Smooth muscle cell (in vitro differentiated cells): ENCODE measurements at regions not wholly inside any gene's neighbourhood (a gene's known extent, or its start where the extent isn't known, plus 50 kb on each side); places are given as distances from the start of the nearest gene placed in this dataset.

Experiments used
- DNase-seq: peaks from one replicate; lab custom pipeline; 2025; ENCODE audit not compliant: unreplicated experiment; lab: John Stamatoyannopoulos, UW
- H2AFZ ChIP-seq: fragments of 200-600 bp; sonication (generic); 2 replicates; pipeline ENCODE4 v1.6.0; 2016; ENCODE audit warnings: antibody characterized with exemption, low read depth, mild to moderate bottlenecking
- H3F3A ChIP-seq: fragments of 200-600 bp; sonication (generic); 2 replicates; pipeline ENCODE4 v1.6.0; 2017; ENCODE audit warnings: antibody characterized with exemption, low read depth
- H3K27ac ChIP-seq: fragments of 200-600 bp; sonication (generic); 2 replicates; pipeline ENCODE4 v1.5.1; 2016; ENCODE audit warnings: low read depth, mild to moderate bottlenecking
- H3K27me3 ChIP-seq: fragments of 200-600 bp; sonication (generic); 2 replicates; pipeline ENCODE4 v1.6.1; 2016; ENCODE audit warnings: low read depth, mild to moderate bottlenecking
- H3K36me3 ChIP-seq: fragments of 200-600 bp; sonication (generic); 2 replicates; pipeline ENCODE4 v1.5.1; 2016; ENCODE audit warnings: low read depth
- H3K4me1 ChIP-seq: fragments of 200-600 bp; sonication (generic); 2 replicates; pipeline ENCODE4 v1.5.1; 2016; ENCODE audit warnings: low read depth
- H3K4me2 ChIP-seq: fragments of 200-600 bp; sonication (generic); 2 replicates; pipeline ENCODE4 v1.6.0; 2016; ENCODE audit warnings: mild to moderate bottlenecking
- H3K4me3 ChIP-seq: fragments of 200-600 bp; sonication (generic); 2 replicates; pipeline ENCODE4 v1.5.1; 2016; ENCODE audit warnings: mild to moderate bottlenecking
- H3K79me2 ChIP-seq: fragments of 200-600 bp; sonication (generic); 2 replicates; pipeline ENCODE4 v1.6.0; 2016; ENCODE audit warnings: low read depth, mild to moderate bottlenecking
- H3K9ac ChIP-seq: fragments of 200-600 bp; sonication (generic); 2 replicates; pipeline ENCODE4 v1.6.0; 2016; ENCODE audit warnings: low read depth
- H3K9me3 ChIP-seq: fragments of 200-600 bp; sonication (generic); replicated peaks from 2 replicates; pipeline ENCODE4 v1.5.1; 2016; ENCODE audit warnings: low read depth
- H4K20me1 ChIP-seq: fragments of 200-600 bp; sonication (generic); 2 replicates; pipeline ENCODE4 v1.6.0; 2016; ENCODE audit warnings: low read depth
- CTCF ChIP-seq: fragments of 200-600 bp; sonication (generic); IDR thresholded peaks from 2 replicates; pipeline ENCODE4 v1.5.1; 2017; ENCODE audit warnings: borderline replicate concordance, mild to moderate bottlenecking, antibody characterized with exemption; ENCODE audit not compliant: insufficient read depth, poor library complexity, severe bottlenecking
- WGBS: methylation state at CpG from one replicate; pipeline ENCODE4 v1.1.7; 2016; ENCODE audit warnings: low lambda C conversion rate; 5-methylcytosine and 5-hydroxymethylcytosine counted together

- Histone ChIP-seq H3K27me3 (no peaks in the 10 kb centered on the region), H3K27ac (no peak overlapping the region), H3F3A (no peaks in the 10 kb centered on the region), H3K4me3 (no peak overlapping the region), H3K4me2 (no peak overlapping the region), H4K20me1 (no peaks in the 10 kb centered on the region), H2AFZ (no peak overlapping the region), H3K4me1 (no peaks in the 10 kb centered on the region), H3K9me3 (no peaks in the 10 kb centered on the region), H3K79me2 (no peaks in the 10 kb centered on the region), H3K9ac (no peak overlapping the region), H3K36me3 (no peaks in the 10 kb centered on the region)
- TF ChIP-seq CTCF: no peak
- DNase-seq: no peak
- WGBS: 92% methylated on average over 3 of the region's 3 CpGs
Observed at GRCh38 chr2:220051716-220052115, 424.3 kb downstream of the SLC4A3 start.

DNA sequence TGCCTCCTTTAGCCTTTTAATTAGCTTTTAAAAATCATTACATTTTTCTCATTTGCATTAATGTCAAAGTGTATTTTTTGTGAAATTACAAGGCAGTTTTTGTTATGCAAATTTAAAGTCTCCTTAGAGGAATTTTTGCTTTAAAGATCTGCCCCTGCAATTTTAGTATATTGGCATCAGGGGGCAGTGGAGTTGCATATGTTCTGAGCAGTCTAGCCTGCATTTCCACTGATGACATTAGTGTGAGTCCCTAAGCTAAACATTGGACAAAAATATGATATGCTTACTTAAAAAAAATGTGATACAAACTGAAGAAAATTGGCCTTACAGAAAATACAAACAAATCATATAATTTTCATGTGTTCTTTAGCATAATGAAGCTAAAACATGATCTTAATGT lies 426.5 kb downstream of the SLC4A3 start:
- Histone ChIP-seq H2AFZ (no peak overlapping the region), H3K27ac (no peak overlapping the region), H3K9me3 (no peaks in the 10 kb centered on the region), H3K79me2 (no peaks in the 10 kb centered on the region), H3K4me3 (no peak overlapping the region), H3K9ac (no peak overlapping the region), H4K20me1 (no peaks in the 10 kb centered on the region), H3K36me3 (no peaks in the 10 kb centered on the region), H3F3A (no peaks in the 10 kb centered on the region), H3K4me1 (no peaks in the 10 kb centered on the region), H3K27me3 (no peaks in the 10 kb centered on the region), H3K4me2 (no peak overlapping the region)
- DNase-seq: no peak
- no peak for TF ChIP-seq CTCF

GRCh38 chr2:220057391-220057790 lies 430.0 kb downstream of the SLC4A3 start:
- Histone ChIP-seq H3K9ac (no peak overlapping the region), H3K27me3 (no peaks in the 10 kb centered on the region), H3K9me3 (no peaks in the 10 kb centered on the region), H3K79me2 (no peaks in the 10 kb centered on the region), H3K4me1 (no peaks in the 10 kb centered on the region), H2AFZ (no peak overlapping the region), H3K4me2 (no peak overlapping the region), H3K4me3 (no peak overlapping the region), H3K27ac (no peak overlapping the region), H3F3A (no peaks in the 10 kb centered on the region), H3K36me3 (no peaks in the 10 kb centered on the region), H4K20me1 (no peaks in the 10 kb centered on the region)
- DNase-seq: no peak
- 90% methylated on average over 3 of the region's 3 CpGs for WGBS
- TF ChIP-seq CTCF: no peak

DNA sequence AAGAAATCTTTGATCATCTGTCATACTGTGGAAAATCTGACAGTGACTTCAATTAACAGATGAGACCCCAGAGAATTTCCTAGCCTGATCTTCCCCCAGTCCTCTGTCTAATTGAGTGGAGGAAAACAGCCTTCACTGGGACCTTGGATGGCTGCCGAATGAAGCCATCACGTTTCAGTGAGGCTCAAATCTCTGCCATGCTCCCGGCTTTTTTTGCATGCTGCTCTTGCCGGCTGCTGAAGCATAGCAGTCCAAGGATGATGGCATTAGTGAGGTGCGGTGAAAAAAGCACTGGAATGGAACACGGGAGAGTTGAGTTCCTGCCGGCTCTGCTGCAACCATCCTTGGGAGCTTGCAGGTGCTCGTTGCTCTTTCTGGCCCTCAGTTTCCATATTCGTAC lies 430.5 kb downstream of the SLC4A3 start:
- no peak for TF ChIP-seq CTCF
- Histone ChIP-seq H3K4me3 (no peak overlapping the region), H2AFZ (no peak overlapping the region), H3K9ac (no peak overlapping the region), H3K27me3 (no peaks in the 10 kb centered on the region), H3K4me2 (no peak overlapping the region), H3K4me1 (no peaks in the 10 kb centered on the region), H3K36me3 (no peaks in the 10 kb centered on the region), H3K9me3 (no peaks in the 10 kb centered on the region), H4K20me1 (no peaks in the 10 kb centered on the region), H3F3A (no peaks in the 10 kb centered on the region), H3K79me2 (no peaks in the 10 kb centered on the region), H3K27ac (no peak overlapping the region)
- no peak for DNase-seq
- WGBS: 95% methylated on average over 9 of the region's 9 CpGs
